Neutrophil (primary cell): ENCODE measurements at regions not wholly inside any gene's neighbourhood (a gene's known extent, or its start where the extent isn't known, plus 50 kb on each side); places are given as distances from the start of the nearest gene placed in this dataset.

Experiments used
- H3K27ac ChIP-seq: fragments of 200-600 bp; sonication (generic); 2 replicates; pipeline ENCODE4 v1.5.1; 2016; ENCODE audit warnings: mild to moderate bottlenecking, moderate library complexity
- H3K27me3 ChIP-seq: fragments of 200-600 bp; sonication (generic); 2 replicates; pipeline ENCODE4 v1.6.0; 2016; ENCODE audit warnings: mild to moderate bottlenecking
- H3K36me3 ChIP-seq: fragments of 200-600 bp; sonication (generic); 2 replicates; pipeline ENCODE4 v1.5.1; 2017
- H3K4me1 ChIP-seq, 2 experiments: fragments of 200-600 bp in 1 of 2; sonication (generic) in 1 of 2; 1 replicate in 1 of 2; 2 replicates in 1 of 2; pipeline versions ENCODE4 v1.5.1 to v1.6.1; 2013 to 2016; ENCODE audit warnings: low read depth in 1 of 2, low read length in 1 of 2, mild to moderate bottlenecking in 1 of 2, moderate library complexity in 1 of 2; ENCODE audit not compliant: control insufficient read depth in 1 of 2, insufficient read depth in 1 of 2
- H3K4me3 ChIP-seq, 2 experiments: fragments of 200-600 bp in 1 of 2; sonication (generic) in 1 of 2; 1 replicate in 1 of 2; 2 replicates in 1 of 2; pipeline ENCODE4 v1.5.1; 2013 to 2016; ENCODE audit warnings: low read depth in 1 of 2, low read length in 1 of 2, mild to moderate bottlenecking in 1 of 2, moderate library complexity in 1 of 2
- H3K9me3 ChIP-seq: fragments of 200-600 bp; sonication (generic); 2 replicates; pipeline ENCODE4 v1.5.1; 2016
- CTCF ChIP-seq: fragments of 200-600 bp; sonication (generic); IDR thresholded peaks from 2 replicates; pipeline ENCODE4 v1.5.1; 2016; ENCODE audit warnings: antibody characterized with exemption

- Histone ChIP-seq H3K4me3 (no peak overlapping the region), H3K36me3 (no peaks in the 10 kb centered on the region), H3K9me3 (no peaks in the 10 kb centered on the region), H3K4me1 (no peaks in the 10 kb centered on the region), H3K27me3 (no peaks in the 10 kb centered on the region), H3K27ac (no peak overlapping the region)
- no peak for TF ChIP-seq CTCF
Observed at GRCh38 chr10:8800426-8800825, 745.9 kb downstream of the GATA3 start.

- Histone ChIP-seq H3K4me1 (no peaks in the 10 kb centered on the region), H3K4me3 (no peak overlapping the region), H3K27ac (no peak overlapping the region), H3K36me3 (no peaks in the 10 kb centered on the region), H3K9me3 (no peaks in the 10 kb centered on the region), H3K27me3 (no peaks in the 10 kb centered on the region)
- TF ChIP-seq CTCF, result no peak
Observed at GRCh38 chr10:8803992-8804391, 749.5 kb downstream of the GATA3 start.

- H3K27ac ChIP-seq, result no peak overlapping the region
- TF ChIP-seq CTCF, result no peak
- H3K4me1 ChIP-seq, result no peaks in the 10 kb centered on the region
- no peaks in the 10 kb centered on the region for H3K36me3 ChIP-seq
- H3K27me3 ChIP-seq, result no peaks in the 10 kb centered on the region
- H3K9me3 ChIP-seq, result no peaks in the 10 kb centered on the region
- H3K4me3 ChIP-seq, result no peak overlapping the region
Observed at GRCh38 chr10:8810677-8811076, 756.2 kb downstream of the GATA3 start.

GRCh38 chr10:8811201-8811600 is 756.7 kb downstream of the GATA3 start:
- H3K27ac ChIP-seq, result no peak overlapping the region
- no peaks in the 10 kb centered on the region for H3K9me3 ChIP-seq
- no peak overlapping the region for H3K4me3 ChIP-seq
- no peaks in the 10 kb centered on the region for H3K36me3 ChIP-seq
- TF ChIP-seq CTCF, result no peak
- H3K4me1 ChIP-seq, result no peaks in the 10 kb centered on the region
- H3K27me3 ChIP-seq, result no peaks in the 10 kb centered on the region

- Histone ChIP-seq H3K27ac (no peak overlapping the region), H3K36me3 (no peaks in the 10 kb centered on the region), H3K27me3 (no peaks in the 10 kb centered on the region), H3K9me3 (no peaks in the 10 kb centered on the region), H3K4me3 (no peak overlapping the region), H3K4me1 (no peaks in the 10 kb centered on the region)
- no peak for TF ChIP-seq CTCF
Observed at GRCh38 chr10:8815969-8816368, 761.5 kb downstream of the GATA3 start.

- no peaks in the 10 kb centered on the region for H3K9me3 ChIP-seq
Observed at GRCh38 chr10:8817299-8817698, 762.8 kb downstream of the GATA3 start.

More at GRCh38 chr10:8817299-8817698, 762.8 kb downstream of the GATA3 start:
- Histone ChIP-seq H3K36me3 (no peaks in the 10 kb centered on the region), H3K27ac (no peak overlapping the region), H3K27me3 (no peaks in the 10 kb centered on the region), H3K4me3 (no peak overlapping the region), H3K4me1 (no peaks in the 10 kb centered on the region)
- TF ChIP-seq CTCF, result no peak
